HCT116 (cell line): ENCODE measurements at regions not wholly inside any gene's neighbourhood (a gene's known extent, or its start where the extent isn't known, plus 50 kb on each side); places are given as distances from the start of the nearest gene placed in this dataset.

Experiments used
- ATAC-seq: fragments of 200-7000 bp; cut with Tn5 transposase; 2 replicates; pipeline ENCODE4 v1.9.1; 2020; ENCODE audit warnings: mild to moderate bottlenecking, moderate library complexity
- BruUV-seq: library from RNA; stranded (reverse); fragments of 400-500 nt; replicated peaks from 2 replicates; lab custom pipeline; 2021; lab: Mats Ljungman, UMichigan
- CTCF ChIA-PET: fragments of 300-600 bp; sonication (Branson Sonifier 250); formaldehyde crosslinking; loops from one replicate; lab custom pipeline; 2021; ENCODE audit warnings: antibody characterized with exemption; lab: Charles Lee
- POLR2A ChIA-PET: fragments of 300-600, 350-600 bp; sonication (Branson Sonifier 250); formaldehyde crosslinking; loops from one replicate; lab custom pipeline; 2021; ENCODE audit warnings: antibody characterized with exemption; lab: Charles Lee
- RAD21 ChIA-PET, 2 experiments: fragments of 300-600 bp; sonication (Branson Sonifier 250); formaldehyde crosslinking; loops; one replicate each; lab custom pipeline; 2023; ENCODE audit warnings: low total read pairs in 2 of 2; ENCODE audit not compliant: uncharacterized antibody in 2 of 2, unreplicated experiment in 2 of 2, low non-redundant PET in 1 of 2; lab: Charles Lee
- DNase-seq: peaks from one replicate; pipeline ENCODE4 v3.0.0-alpha.2; 2010; ENCODE audit warnings: low read depth, low spot score
- H2AFZ ChIP-seq: fragments of 200-600 bp; shearing (Covaris generic), sonication (generic); 2 replicates; pipeline ENCODE4 v1.6.1; 2017; ENCODE audit warnings: low read depth, mixed run types, mixed read lengths, antibody characterized with exemption, low read length; ENCODE audit not compliant: poor library complexity, severe bottlenecking
- H3K27ac ChIP-seq: 2 replicates; pipeline ENCODE4 v1.5.1; 2012; ENCODE audit warnings: low read depth, low read length
- H3K27me3 ChIP-seq: fragments of 200-600 bp; sonication (generic); 2 replicates; pipeline ENCODE4 v1.6.1; 2016; ENCODE audit warnings: mixed run types, low read length, mixed read lengths; ENCODE audit not compliant: insufficient read depth
- H3K36me3 ChIP-seq, 2 experiments: fragments of 200-500 bp in 1 of 2; fragments of 200-600 bp in 1 of 2; sonication (Bioruptor generic) in 1 of 2; sonication (generic) in 1 of 2; 2 replicates each; pipeline versions ENCODE4 v1.5.1 to v1.6.1; 2014 to 2016; ENCODE audit warnings: low read length in 2 of 2, inconsistent platforms in 1 of 2, mixed read lengths in 1 of 2, mixed run types in 1 of 2; ENCODE audit not compliant: insufficient read depth in 2 of 2, control insufficient read depth in 1 of 2
- H3K4me1 ChIP-seq, 2 experiments: fragments of 200-600 bp in 1 of 2; sonication (generic) in 1 of 2; 2 replicates each; pipeline versions ENCODE4 v1.5.1 to v1.6.1; 2012 to 2017; ENCODE audit warnings: low read length in 2 of 2, inconsistent platforms in 1 of 2, mild to moderate bottlenecking in 1 of 2, mixed read lengths in 1 of 2, mixed run types in 1 of 2, moderate library complexity in 1 of 2; ENCODE audit not compliant: insufficient read depth in 2 of 2, control insufficient read depth in 1 of 2
- H3K4me2 ChIP-seq: fragments of 200-600 bp; sonication (generic); 2 replicates; pipeline ENCODE4 v1.6.1; 2017; ENCODE audit warnings: mixed run types, low read length, mixed read lengths
- H3K4me3 ChIP-seq, 2 experiments: fragments of 200-600 bp in 1 of 2; sonication (generic) in 1 of 2; replicated peaks in 1 of 2; 2 replicates each; pipeline ENCODE4 v1.5.1; 2011 to 2016; ENCODE audit warnings: low read length in 2 of 2, control low read depth in 1 of 2, low read depth in 1 of 2, mild to moderate bottlenecking in 1 of 2, mixed read lengths in 1 of 2, mixed run types in 1 of 2
- H3K79me2 ChIP-seq: fragments of 200-600 bp; sonication (generic); 2 replicates; pipeline ENCODE4 v1.6.1; 2017; ENCODE audit warnings: mild to moderate bottlenecking, mixed run types, low read length, moderate library complexity, mixed read lengths; ENCODE audit not compliant: insufficient read depth
- H3K9ac ChIP-seq: fragments of 200-600 bp; sonication (generic); 2 replicates; pipeline ENCODE4 v1.6.1; 2016; ENCODE audit warnings: low read length, mixed read lengths
- H3K9me2 ChIP-seq: fragments of 200-600 bp; sonication (generic), shearing (Covaris generic); 2 replicates; pipeline ENCODE4 v1.6.1; 2017; ENCODE audit warnings: mixed run types, mild to moderate bottlenecking, moderate library complexity; ENCODE audit not compliant: insufficient read depth
- H3K9me3 ChIP-seq, 2 experiments: fragments of 200-500 bp in 1 of 2; fragments of 200-600 bp in 1 of 2; sonication (Bioruptor generic) in 1 of 2; sonication (generic) in 1 of 2; 2 replicates each; pipeline ENCODE4 v1.6.1; 2014 to 2017; ENCODE audit warnings: low read length in 2 of 2, mixed read lengths in 2 of 2, inconsistent platforms in 1 of 2, low read depth in 1 of 2, mild to moderate bottlenecking in 1 of 2, mixed run types in 1 of 2, moderate library complexity in 1 of 2; ENCODE audit not compliant: control insufficient read depth in 1 of 2, insufficient read depth in 1 of 2
- H4K20me1 ChIP-seq: fragments of 200-600 bp; sonication (generic), shearing (Covaris generic); 2 replicates; pipeline ENCODE4 v1.6.1; 2017; ENCODE audit warnings: mixed run types, mild to moderate bottlenecking, moderate library complexity; ENCODE audit not compliant: insufficient read depth
- CBX3 ChIP-seq: IDR thresholded peaks from 2 replicates; pipeline ENCODE4 v1.6.1; 2012; ENCODE audit warnings: low read depth
- EGR1 ChIP-seq: IDR thresholded peaks from 2 replicates; pipeline ENCODE4 v1.6.1; 2012; ENCODE audit warnings: low read depth
- EZH2 ChIP-seq: fragments of 200-600 bp; sonication (generic); IDR thresholded peaks from 2 replicates; pipeline ENCODE4 v1.6.1; 2017; ENCODE audit warnings: antibody characterized with exemption, mixed run types
- FOSL1 ChIP-seq: IDR thresholded peaks from 2 replicates; pipeline ENCODE4 v1.6.1; 2012; ENCODE audit warnings: low read depth
- JUND ChIP-seq: IDR thresholded peaks from 2 replicates; pipeline ENCODE4 v1.6.1; 2012
- RAD21 ChIP-seq: IDR thresholded peaks from 2 replicates; pipeline ENCODE4 v1.6.1; 2012; ENCODE audit warnings: low read depth, mild to moderate bottlenecking
- SP1 ChIP-seq: IDR thresholded peaks from 2 replicates; pipeline ENCODE4 v1.6.1; 2012; ENCODE audit warnings: low read depth
- SRF ChIP-seq: IDR thresholded peaks from 2 replicates; pipeline ENCODE4 v1.6.1; 2012; ENCODE audit warnings: low read depth
- YY1 ChIP-seq: IDR thresholded peaks from 2 replicates; pipeline ENCODE4 v1.6.1; 2011; ENCODE audit warnings: low read length, low read depth, moderate library complexity, mild to moderate bottlenecking; ENCODE audit not compliant: insufficient replicate concordance; ENCODE audit errors: extremely low read depth
- ZNF274 ChIP-seq: fragments of 200-500 bp; sonication (Bioruptor generic); IDR thresholded peaks from 2 replicates; pipeline ENCODE4 v1.6.1; 2014; ENCODE audit warnings: mild to moderate bottlenecking, low read depth, low read length, inconsistent platforms
- intact Hi-C: fragments of 100-400 bp; cut with micrococcal nuclease; formaldehyde crosslinking; loops from 2 replicates; pipeline ENCODE4 v1.10.0; 2022
- TF ChIP-seq, protein P1 (sequence below): IDR thresholded peaks from 2 replicates; pipeline ENCODE4 v1.6.1; 2012; ENCODE audit warnings: low read depth
- TF ChIP-seq, protein P2 (sequence below): IDR thresholded peaks from 2 replicates; pipeline ENCODE4 v1.6.1; 2012

DNA sequence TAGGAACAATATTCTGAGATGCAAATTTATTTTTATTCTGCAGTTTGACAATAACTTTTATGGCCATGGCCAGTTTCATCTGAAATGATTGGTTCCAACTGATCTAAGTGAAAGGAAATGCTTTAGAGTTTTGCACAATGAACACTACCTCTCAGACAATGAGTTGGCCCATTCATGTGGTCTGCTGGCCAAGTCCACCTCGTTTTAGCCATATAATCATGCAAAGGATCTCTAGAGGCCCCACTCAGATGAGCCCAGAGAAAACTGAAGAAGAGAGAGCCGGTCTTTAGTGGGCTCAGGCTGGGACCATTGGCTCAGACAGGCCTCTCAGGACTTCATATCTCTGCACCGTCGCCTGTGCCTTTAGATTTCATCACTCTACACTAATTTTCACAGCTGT lies 254.7 kb downstream of the MREG start:
- no peaks in the 10 kb centered on the region for H3K4me1 ChIP-seq
- no peak overlapping the region for H3K4me2 ChIP-seq
- ChIA-PET CTCF (no interaction called here), POLR2A (no interaction called here), RAD21 (no interaction called here)
- H3K9me2 ChIP-seq = no peaks in the 10 kb centered on the region
- intact Hi-C loops = no loop called here
- no peak for DNase-seq
- H3K9ac ChIP-seq = no peak overlapping the region
- TF ChIP-seq SRF (no peak), RAD21 (no peak), SP1 (no peak), FOSL1 (no peak), EZH2 (no peak), JUND (no peak), YY1 (no peak), CBX3 (no peak), ZNF274 (no peak), EGR1 (no peak)
- TF ChIP-seq, protein P1, sequence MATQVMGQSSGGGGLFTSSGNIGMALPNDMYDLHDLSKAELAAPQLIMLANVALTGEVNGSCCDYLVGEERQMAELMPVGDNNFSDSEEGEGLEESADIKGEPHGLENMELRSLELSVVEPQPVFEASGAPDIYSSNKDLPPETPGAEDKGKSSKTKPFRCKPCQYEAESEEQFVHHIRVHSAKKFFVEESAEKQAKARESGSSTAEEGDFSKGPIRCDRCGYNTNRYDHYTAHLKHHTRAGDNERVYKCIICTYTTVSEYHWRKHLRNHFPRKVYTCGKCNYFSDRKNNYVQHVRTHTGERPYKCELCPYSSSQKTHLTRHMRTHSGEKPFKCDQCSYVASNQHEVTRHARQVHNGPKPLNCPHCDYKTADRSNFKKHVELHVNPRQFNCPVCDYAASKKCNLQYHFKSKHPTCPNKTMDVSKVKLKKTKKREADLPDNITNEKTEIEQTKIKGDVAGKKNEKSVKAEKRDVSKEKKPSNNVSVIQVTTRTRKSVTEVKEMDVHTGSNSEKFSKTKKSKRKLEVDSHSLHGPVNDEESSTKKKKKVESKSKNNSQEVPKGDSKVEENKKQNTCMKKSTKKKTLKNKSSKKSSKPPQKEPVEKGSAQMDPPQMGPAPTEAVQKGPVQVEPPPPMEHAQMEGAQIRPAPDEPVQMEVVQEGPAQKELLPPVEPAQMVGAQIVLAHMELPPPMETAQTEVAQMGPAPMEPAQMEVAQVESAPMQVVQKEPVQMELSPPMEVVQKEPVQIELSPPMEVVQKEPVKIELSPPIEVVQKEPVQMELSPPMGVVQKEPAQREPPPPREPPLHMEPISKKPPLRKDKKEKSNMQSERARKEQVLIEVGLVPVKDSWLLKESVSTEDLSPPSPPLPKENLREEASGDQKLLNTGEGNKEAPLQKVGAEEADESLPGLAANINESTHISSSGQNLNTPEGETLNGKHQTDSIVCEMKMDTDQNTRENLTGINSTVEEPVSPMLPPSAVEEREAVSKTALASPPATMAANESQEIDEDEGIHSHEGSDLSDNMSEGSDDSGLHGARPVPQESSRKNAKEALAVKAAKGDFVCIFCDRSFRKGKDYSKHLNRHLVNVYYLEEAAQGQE = no peak
- TF ChIP-seq, protein P2, sequence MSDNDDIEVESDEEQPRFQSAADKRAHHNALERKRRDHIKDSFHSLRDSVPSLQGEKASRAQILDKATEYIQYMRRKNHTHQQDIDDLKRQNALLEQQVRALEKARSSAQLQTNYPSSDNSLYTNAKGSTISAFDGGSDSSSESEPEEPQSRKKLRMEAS = no peak
- no peaks in the 10 kb centered on the region for H3K9me3 ChIP-seq
- no peaks in the 10 kb centered on the region for H3K36me3 ChIP-seq
- no peak overlapping the region for H3K4me3 ChIP-seq
- H4K20me1 ChIP-seq = no peaks in the 10 kb centered on the region
- H3K27me3 ChIP-seq = no peaks in the 10 kb centered on the region
- H2AFZ ChIP-seq = no peak overlapping the region
- ATAC-seq = no peak
- BruUV-seq = no TSS peak
- no peaks in the 10 kb centered on the region for H3K79me2 ChIP-seq
- no peak overlapping the region for H3K27ac ChIP-seq
